DND-41 (cell line): ENCODE measurements at regions not wholly inside any gene's neighbourhood (a gene's known extent, or its start where the extent isn't known, plus 50 kb on each side); places are given as distances from the start of the nearest gene placed in this dataset.

Experiments
- CTCF ChIP-seq: IDR thresholded peaks from 2 replicates; pipeline ENCODE4 v1.5.1; 2012; ENCODE audit warnings: borderline replicate concordance, low read length, moderate library complexity, mild to moderate bottlenecking; ENCODE audit not compliant: poor library complexity, severe bottlenecking; ENCODE audit errors: extremely low read depth
- EZH2 ChIP-seq: IDR thresholded peaks from 3 replicates; pipeline ENCODE4 v1.6.1; 2012; ENCODE audit warnings: borderline replicate concordance, low read depth, mild to moderate bottlenecking, moderate library complexity, low read length, inconsistent platforms; ENCODE audit not compliant: severe bottlenecking

- no peak for TF ChIP-seq CTCF
- no peak for TF ChIP-seq EZH2
Observed at GRCh38 chr6:141401168-141401567, 731.6 kb upstream of the GJE1 start.
